HuH-7.5 (cell line): ENCODE measurements at regions not wholly inside any gene's neighbourhood (a gene's known extent, or its start where the extent isn't known, plus 50 kb on each side); places are given as distances from the start of the nearest gene placed in this dataset.
A peak's percentile ranks its signal among the peaks of the same experiment; 100 is the strongest.

ENCODE experiments used
- DNase-seq: peaks from one replicate; pipeline ENCODE4 v3.0.0; 2011; ENCODE audit warnings: low spot score

GRCh38 chr7:46539892-46540483 is 618.9 kb upstream of the IGFBP3 start:
- no peak for DNase-seq

- DNase-seq: no peak
Measured at GRCh38 chr7:46537191-46537905, 616.3 kb upstream of the IGFBP3 start.

DNA sequence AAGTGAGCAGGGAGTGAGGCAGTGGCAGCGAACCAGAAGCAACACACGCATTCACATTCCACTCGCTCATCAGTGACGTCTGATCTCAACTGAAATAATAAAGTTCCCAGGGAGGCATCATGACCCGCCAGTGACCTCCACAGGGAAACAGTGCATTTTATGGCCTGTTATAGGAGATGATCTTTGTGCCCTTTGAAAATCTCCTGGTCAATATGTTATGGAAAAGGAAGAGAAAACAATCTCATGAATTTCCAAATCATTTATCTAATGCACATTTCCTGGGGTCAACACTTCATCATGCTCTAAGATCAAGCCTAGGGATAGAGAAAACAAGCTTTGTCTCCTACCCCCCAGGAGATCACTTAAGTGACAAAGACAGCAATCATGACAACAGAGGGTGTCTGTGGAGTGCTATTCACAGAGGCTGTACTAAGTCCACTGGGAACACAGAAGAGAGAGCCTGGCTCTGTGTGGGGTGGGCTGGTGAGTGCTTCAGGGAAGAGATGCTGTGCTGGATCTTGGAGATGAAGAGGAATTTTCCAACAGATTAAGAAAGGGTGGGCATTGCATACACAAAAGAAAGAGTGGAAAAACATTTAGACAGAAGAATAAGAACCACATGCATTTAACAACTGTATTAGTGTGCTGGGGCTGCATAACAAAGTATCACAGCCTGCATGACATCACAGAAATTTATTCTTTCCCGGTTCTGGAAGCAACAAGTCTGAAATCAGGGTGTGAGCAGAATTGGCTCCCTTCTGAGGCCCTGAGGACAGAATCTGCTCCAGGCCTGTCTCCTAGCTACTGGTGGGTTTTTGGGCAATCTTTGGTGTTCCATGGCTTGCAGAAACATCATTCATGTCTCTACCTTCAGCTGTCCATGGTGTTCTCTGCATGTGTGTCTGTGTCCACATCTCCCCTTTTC is 613.9 kb upstream of the IGFBP3 start:
- no peak for DNase-seq

DNA sequence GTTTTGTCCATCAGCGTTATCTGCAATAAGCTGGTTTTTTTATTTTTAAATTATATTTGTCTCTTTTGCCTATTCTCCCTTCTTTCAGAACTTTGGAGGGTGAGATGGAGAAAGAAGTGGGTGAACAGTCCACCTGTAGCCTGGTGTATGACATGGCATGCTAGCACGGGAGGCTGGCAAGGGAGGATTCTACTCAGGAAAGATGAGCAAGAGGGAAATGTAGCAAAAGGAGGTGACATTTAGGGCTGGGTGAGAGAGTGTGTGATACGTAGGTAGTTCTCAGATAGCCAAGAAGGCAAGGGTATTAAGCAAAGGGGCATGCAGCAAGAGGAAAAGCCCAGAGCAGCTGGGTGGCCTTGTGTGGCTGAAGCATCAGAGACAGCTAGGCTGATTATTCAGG is 612.9 kb upstream of the IGFBP3 start:
- DNase-seq: no peak

- DNase-seq: no peak
Measured at GRCh38 chr7:46532571-46532970, 611.5 kb upstream of the IGFBP3 start.

GRCh38 chr7:46530081-46530750 is 609.1 kb upstream of the IGFBP3 start:
- DNase-seq: no peak

- DNase-seq: no peak
Measured at GRCh38 chr7:46527360-46527759, 606.3 kb upstream of the IGFBP3 start.

DNA sequence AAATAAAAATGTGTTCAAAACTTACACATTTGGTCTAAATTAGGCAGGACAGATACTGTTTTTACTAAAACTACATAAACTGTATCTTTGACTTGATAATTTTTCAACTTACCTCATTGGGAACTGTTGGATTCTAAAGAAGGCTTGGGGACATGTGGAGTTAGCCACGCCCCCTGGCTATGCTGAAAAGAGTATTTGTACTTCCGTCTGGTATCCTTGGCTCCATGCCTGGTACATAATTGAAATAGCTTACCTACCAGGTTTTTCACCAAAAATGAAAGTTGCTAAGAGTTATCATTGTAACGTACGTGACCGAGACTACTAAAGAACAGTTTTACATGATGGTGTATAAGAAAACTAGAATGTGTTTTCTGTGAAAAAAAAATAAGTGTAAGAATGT is 604.8 kb upstream of the IGFBP3 start:
- no peak for DNase-seq

DNA sequence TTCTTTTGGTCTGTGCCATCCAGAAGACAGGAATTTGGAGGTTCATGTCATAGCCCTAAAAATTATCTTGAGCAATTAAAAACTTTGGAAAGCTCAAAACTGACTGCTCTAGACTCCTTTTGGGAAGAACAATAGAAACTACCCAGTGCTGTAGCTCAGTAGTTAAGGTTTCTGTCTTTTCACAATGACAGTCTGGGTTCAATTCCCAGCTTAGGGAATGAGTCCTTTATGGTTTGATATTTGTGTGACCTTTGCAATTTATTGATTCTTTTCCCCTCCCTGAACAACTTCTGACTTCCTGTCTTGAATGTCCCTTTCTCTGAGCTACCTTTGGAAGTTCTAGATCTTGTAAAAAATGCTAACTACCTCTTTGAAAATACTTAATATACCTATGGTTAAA is 603.3 kb upstream of the IGFBP3 start:
- no peak for DNase-seq

- DNase-seq: no peak
Measured at GRCh38 chr7:46522354-46522906, 601.4 kb upstream of the IGFBP3 start.

DNA sequence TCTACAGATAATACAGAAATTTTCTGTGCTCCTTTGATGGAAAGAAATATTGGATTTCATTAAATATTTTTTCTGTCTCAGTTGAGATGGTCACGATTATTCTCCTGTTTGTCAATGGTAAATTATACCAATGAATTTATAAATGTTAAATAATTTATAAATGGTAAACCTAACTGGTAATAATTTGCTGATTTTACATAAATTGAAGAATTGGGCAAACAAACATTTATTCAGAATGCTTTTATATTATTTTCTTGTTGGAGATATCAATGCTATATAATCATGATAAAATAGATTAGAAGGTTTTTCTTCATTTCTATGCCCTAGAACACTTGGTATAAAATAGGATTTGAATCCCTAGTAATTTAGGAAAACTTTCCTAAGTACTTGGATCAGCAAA is 597.6 kb upstream of the IGFBP3 start:
- no peak for DNase-seq

- DNase-seq: no peak
Measured at GRCh38 chr7:46515844-46516590, 594.9 kb upstream of the IGFBP3 start.

GRCh38 chr7:46513447-46513848 is 592.4 kb upstream of the IGFBP3 start:
- DNase-seq: no peak

DNA sequence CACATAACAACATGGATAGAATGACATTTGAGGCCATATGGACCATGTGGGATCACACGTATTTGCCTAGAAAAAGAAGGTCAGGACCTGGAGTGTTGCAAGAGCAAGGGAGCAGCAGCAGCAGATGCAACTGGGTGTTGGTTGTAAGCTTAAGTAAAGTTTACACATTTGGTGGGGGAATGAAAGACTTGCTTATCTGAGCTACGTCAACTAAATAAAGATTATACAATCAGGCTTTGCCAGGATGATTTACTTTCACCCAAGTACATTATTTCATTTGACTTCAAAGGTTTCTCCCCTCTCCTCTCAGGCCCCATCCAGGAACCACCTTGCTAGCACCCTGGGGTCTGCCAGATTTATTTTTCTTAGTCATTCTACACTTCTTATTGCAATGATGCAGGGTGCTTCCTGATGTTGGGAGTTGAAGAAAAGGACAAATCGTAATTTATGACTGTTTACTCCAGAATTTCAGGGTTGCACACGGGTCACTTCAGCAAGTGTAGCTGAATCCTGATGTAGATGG is 591.9 kb upstream of the IGFBP3 start:
- DNase-seq: peak; percentile 13

GRCh38 chr7:46511442-46512215 is 590.6 kb upstream of the IGFBP3 start:
- no peak for DNase-seq

- DNase-seq: no peak
Measured at GRCh38 chr7:46508583-46508982, 587.5 kb upstream of the IGFBP3 start.

- DNase-seq: no peak
Measured at GRCh38 chr7:46507560-46507959, 586.5 kb upstream of the IGFBP3 start.

- DNase-seq: no peak
Measured at GRCh38 chr7:46494441-46494840, 573.4 kb upstream of the IGFBP3 start.

DNA sequence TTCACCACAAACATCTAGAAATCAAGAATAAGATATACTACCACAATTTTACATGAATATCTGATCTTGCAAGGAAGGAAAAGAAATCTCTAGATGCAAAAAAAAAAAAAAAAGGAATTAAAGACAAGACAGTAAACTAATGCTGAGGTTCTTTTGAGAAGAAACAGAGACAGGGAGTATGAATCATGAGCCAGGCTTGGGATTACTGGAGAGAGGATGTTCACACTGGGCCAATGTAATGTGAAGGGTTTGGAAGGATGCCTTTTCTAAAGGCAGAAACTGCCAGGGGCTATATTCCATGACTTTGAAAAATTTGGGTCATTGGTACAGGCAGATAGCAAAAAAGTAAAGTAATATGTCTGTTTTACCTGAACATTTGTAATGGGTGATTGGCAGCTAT is 573.0 kb upstream of the IGFBP3 start:
- DNase-seq: no peak

- no peak for DNase-seq
Measured at GRCh38 chr7:46493196-46493595, 572.1 kb upstream of the IGFBP3 start.
